SIG-M5 treated with dmso at 0.1 percent for 504 hours (cell line): ENCODE measurements at regions not wholly inside any gene's neighbourhood (a gene's known extent, or its start where the extent isn't known, plus 50 kb on each side); places are given as distances from the start of the nearest gene placed in this dataset.

Experiments used
- DNase-seq: peaks from one replicate; lab custom pipeline; 2025; ENCODE audit not compliant: unreplicated experiment; lab: John Stamatoyannopoulos, UW

DNA sequence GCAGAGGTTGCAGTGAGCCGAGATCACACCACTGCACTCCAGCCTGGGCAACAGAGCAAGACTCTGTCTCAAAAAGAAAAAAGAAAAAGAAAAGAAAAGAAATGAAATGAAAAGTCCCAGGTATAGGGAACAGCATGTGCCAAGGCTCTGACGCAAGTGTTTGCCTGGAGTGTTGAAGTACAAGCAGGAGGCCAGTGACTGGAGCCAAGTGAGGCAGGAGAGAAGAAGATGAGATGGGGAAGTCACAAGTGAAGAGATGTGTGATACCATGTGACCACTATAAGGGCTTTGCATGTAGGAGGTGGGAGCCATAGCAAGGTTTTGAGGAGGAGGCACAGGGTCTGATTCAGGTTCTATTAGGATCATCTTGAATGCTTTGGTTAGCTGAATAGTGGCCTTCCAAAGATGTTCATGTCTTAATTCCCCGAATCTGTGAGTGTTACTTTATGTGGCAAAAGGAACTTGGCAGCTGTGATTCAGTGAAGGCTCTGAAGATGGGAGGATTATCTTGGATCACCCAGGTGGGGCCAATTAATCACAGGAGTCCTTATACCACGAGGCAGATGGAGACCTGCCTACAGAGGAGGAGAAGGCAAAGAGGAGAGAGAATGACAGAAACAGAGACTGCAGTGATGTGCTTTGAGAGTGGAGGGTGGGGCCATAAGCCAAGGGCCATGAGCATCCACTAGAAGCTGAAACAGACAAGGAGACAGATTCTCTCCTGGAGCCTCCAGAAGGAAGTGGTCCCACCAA, 91.1 kb upstream of the PTPN1 start:
- no peak for DNase-seq

DNA sequence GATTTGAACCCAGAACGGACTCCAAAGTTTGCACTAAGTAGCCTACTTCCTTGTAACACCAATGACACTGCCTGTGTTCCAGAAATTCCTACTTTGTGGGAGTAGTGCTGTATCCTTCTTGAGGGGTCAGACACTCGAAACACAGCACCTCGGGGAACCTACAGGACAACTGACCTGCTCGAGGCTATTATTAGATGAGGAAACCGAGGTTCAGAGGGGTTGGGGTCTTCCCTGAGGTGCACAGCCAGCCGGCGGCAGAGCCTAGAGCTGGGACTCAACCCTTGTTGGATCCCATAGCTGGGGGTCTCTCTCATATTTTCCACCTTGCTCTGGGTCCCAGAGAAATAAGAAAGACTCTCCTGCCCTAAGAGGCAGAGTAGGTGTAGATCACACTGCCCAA, 89.8 kb upstream of the PTPN1 start:
- DNase-seq, result no peak

DNA sequence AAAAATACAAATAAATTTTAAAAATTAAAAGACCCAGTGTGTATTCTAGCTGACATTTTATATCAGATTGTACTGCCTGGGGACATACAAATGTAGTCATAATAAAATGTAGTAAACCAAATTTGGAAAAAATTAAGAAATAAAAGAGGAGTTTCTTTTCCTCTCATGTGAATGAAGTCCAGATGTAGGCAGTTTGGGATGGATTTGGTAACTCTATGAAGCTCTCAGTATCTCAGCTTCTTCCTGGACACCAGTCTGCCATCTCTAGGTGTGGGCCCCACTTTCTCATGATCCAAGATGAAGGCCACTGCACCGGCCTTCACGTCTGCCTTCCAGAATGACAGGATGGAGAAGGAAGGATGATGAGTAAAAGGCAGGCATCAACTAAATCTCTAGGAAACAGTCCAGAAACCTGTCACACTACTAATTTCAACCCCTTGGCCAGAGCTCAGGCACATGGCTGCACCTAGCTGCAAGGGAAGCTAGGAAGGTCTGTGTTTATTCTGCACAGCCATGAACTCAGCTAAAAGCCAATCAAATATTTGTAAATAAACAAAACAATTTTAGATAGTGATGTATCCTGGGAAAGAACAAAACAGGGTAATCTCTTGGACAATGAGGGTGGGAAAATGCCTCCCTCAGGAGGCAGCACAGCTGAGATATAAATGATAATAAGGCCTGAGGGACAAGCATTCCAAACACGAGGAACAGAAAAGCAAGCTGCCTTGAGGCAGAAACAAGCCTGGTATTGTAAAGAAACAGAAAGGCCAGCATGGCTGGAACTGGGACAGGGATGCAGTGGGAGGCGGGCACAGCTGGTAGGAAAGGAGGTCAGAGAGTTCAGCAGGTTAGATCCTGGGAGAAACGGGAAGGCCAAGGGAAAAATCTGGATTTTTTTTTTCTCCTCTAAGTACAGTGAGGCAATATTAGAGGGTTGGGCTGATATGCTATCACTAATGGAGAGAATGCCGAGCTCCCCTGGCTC, 88.5 kb upstream of the PTPN1 start:
- DNase-seq, result no peak

GRCh38 chr20:50423758-50424157, 86.4 kb upstream of the PTPN1 start:
- DNase-seq, result no peak

DNA sequence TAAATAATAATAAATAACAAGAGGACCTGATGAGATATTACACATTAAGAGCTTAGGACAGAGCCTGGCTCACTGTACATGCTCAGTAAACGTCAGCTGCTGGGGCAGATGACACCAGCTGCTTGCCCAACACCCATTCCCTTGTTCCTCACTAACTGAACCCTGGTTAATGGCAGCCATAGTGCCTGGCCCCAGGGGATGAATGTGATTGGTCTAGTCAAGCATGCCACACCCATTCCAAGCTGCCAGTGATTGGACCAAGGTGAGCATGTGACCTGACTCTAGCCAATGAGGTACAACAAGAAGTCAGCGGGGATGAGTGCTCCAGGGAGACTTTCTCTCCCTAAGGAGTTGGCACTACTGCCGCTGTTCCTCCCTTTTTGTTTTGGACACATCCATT, 85.1 kb upstream of the PTPN1 start:
- peak; percentile 46 for DNase-seq

- DNase-seq, result no peak
These were observed 83.1 kb upstream of the PTPN1 start for GRCh38 chr20:50426866-50427718.

- no peak for DNase-seq
These were observed 82.5 kb upstream of the PTPN1 start for GRCh38 chr20:50427719-50428083.

DNA sequence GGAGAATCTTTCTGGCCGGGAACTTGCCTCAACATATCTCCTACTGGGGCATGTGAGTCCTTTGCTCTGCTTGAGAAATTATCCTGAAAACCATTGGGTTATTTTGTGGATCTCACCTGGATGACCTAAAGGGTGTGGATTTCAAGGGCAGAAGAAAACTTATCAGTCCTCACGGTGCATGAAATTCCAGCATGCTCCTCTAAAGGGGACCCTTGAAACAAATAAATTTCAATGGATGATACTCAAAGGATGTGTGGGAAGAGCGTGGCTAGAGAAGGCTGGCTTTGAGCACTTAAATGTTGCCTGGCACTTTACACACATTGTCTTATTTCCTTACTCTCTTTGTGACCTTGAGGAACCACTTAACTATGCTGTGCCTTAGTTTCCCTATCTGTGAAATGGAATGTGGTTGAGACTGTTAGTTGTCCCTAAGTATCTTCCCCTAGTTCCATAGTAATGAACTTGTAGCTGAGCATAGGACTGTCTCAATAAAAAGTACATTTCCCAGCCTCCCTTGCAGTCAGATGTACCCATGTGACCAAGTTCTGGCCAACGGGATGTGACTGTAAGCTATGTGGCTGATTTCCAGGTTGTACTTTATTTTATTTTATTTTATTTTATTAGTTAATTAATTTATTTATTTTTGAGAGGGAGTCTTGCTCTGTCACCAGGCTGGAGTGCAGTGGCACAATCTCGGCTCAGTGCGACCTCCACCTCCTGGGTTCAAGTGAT, 81.9 kb upstream of the PTPN1 start:
- DNase-seq, result no peak

GRCh38 chr20:50429412-50429811, 80.8 kb upstream of the PTPN1 start:
- no peak for DNase-seq

DNA sequence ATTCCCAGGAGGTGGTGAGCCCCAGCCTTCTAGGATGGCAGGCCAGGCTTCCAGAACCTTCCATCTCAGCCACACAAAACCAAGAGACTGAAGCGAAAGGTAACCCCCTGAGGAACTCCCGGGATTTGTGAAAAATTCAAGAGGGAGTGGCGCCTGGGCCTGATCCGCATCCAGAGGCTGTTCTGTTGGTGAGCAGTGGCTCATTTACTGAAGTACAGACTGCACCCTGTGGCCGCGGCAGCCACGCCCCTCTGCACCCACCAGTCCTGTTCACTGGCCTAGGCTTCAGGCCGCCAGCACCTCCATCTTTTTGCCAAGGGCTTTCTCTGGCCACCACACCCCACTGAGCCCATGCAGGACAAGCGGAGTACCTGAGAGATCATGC, 79.1 kb upstream of the PTPN1 start:
- no peak for DNase-seq

DNA sequence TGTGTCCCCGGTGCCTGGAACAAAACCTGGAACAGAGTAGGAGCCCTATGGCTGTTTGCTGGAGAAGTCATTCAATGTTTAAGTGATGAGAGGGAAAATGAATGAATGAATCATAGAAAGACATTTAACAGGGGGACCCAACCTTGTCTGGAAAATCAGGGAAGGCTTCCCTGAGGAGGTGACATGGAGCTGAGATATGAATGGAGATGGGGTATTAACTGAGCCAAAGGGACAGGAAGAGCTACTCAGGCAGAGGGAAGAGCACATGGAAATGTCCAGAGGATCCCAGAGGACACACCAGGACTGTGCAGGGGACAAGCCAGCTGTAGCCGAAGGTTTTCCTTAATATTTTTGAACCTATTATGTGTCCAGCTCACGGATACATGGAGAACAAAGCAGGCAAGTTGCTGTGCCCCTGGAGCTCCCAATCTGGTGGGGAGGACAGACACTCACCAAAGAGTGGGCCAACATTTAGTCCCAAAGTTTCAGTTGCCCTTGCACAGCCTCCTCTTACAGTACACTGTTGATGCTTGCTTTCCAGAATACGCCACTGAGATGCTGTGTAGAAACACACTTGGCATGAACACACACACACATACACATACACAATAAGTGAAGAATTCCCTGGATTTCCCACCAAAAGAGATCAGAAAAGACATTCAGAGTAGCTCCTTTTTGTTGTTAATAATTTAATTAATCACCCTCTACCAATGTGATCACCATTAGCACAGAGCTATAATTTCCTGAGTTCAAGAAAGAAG, 77.0 kb upstream of the PTPN1 start:
- DNase-seq, result no peak

GRCh38 chr20:50434321-50434652, 75.9 kb upstream of the PTPN1 start:
- DNase-seq, result no peak

DNA sequence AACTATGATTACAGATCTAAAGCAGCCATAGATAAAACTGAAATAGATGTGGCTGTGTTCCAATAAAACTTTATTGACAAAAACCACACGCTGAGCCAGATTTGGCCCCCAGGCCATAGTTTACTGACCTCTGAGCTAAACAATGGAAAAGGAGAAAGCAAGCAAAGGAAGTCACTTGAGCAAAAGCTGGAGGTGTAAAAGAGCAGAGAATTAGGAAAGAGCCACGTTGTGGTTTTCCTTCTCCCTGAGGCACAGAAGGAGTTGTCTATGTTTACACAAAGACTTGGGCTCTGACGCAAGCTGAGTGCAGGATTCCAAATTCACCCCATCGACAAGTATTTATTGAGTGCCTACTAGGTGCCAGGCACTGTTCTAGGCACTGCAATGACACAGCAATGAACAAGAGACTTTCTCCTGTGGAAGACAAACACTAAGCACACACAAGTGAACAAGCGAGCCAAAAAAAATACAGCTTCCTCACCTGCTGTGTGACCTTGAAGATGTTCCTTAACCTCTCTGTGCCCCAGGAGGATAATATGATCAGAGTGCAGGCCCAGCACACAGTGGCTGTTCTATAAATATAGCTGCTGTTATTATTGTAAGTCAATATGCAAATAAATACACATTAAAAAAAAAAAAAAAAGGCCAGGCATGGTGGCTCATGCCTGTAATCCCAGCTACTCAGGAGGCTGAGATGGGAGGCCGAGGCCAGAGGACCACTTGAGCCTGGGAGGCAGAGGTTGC, 75.4 kb upstream of the PTPN1 start:
- DNase-seq, result peak; percentile 90

DNA sequence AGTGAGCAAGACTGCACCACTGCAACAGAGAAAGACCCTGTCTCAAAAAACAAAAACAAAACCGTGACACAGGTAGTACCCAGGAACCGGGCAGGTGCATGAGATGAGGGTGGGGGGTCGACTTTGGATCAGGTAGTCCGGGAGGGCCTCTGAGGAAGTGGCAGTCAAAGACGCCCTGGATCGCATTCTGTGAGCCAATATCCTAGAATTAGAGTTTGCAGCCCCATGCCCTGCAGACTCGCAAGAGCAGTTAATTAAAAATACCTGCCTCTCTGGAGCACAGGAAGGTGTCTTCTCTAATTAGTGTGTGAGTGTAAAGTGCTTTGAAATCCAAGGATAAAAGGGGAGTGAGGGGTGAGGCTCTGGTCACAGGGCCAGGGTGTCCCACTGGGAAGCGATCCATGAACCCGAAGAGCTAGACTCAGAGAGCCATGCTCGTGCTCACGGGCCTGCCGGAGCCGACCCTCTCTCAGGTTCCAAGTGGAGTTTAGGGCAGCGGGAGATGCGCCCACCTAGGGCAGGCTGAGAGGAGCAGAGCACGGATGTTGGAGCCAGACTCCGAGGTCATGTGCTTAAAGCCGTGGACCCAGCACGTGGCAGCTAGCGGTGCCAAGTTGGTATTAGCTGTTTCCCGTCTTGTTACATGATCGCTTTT, 74.7 kb upstream of the PTPN1 start:
- no peak for DNase-seq

GRCh38 chr20:50436052-50436656, 74.0 kb upstream of the PTPN1 start:
- DNase-seq, result no peak

DNA sequence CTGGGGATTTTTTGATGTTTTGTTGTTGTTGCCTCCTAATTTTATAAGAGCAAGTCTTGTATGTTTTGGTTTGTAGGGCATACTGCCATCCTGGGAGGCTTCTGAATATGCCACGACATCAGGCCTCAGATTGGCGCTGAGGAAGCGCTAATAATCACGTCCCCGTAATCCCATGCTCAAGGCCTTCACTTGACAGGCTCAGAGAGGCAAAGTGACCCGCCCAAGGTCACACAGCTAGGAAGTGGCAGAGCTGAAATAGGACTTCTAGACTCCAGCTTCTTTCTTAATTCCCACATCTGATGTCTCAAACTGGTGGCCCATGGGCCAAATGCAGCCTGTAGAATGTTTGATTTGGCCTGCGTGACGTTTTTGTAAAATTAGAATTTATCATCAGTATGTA, 73.5 kb upstream of the PTPN1 start:
- DNase-seq, result no peak

GRCh38 chr20:50438986-50439407, 71.2 kb upstream of the PTPN1 start:
- DNase-seq, result peak; percentile 34
